ENCODE measurements at regions not wholly inside any gene's neighbourhood (a gene's known extent, or its start where the extent isn't known, plus 50 kb on each side); places are given as distances from the start of the nearest gene placed in this dataset.
"Not testable (repeated sequence)": the region's sequence is repeated elsewhere in the genome, so short reads cannot be mapped to it uniquely, and the experiment has no call there.

- DNase-seq (ENCODE audit: low spot score), result no peak
Observed at GRCh38 chr5:79924936-79925893, 65.8 kb downstream of the MTX3 start.

DNA sequence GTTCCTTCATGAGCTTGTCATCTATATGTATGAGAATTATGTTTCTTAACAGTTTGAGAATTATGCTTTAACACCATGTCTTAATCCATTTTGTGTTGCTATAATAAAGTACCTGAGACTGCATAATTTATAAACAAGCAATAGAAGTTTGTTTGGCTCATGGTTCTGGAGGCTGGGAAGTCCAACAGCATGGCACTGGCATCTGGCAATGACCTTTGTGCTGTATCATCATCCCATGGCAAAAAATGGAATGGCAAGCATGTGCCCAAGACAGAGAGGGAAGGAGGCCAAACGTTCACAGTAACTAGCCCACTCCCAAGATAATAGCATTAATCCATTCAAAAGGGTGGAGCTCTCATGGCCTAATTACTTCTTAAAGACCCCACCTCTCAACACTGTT, 67.6 kb downstream of the MTX3 start:
- no peak for DNase-seq (ENCODE audit: low spot score)

GRCh38 chr5:79922626-79923025, 68.4 kb downstream of the MTX3 start:
- no peak for DNase-seq (ENCODE audit: low spot score)

GRCh38 chr5:79907452-79907851, 83.6 kb downstream of the MTX3 start:
- not testable (repeated sequence) for DNase-seq (ENCODE audit: low spot score)

DNA sequence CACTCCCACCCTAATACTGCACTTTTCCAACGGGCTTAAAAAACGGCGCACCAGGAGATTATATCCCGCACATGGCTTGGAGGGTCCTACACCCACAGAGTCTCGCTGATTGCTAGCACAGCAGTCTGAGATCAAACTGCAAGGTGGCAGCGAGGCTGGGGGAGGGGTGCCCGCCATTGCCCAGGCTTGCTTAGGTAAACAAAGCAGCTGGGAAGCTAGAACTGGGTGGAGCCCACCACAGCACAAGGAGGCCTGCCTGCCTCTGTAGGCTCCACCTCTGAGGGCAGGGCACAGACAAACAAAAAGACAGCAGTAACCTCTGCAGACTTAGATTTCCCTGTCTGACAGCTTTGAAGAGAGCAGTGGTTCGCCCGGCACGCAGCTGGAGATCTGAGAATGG, 88.5 kb downstream of the MTX3 start:
- not testable (repeated sequence) for DNase-seq (ENCODE audit: low spot score)

- DNase-seq (ENCODE audit: low spot score), result no peak
Observed at GRCh38 chr5:79901631-79902030, 89.4 kb downstream of the MTX3 start.

- DNase-seq (ENCODE audit: low spot score), result peak; percentile 10
Observed at GRCh38 chr5:79898611-79899010, 92.5 kb downstream of the MTX3 start.

DNA sequence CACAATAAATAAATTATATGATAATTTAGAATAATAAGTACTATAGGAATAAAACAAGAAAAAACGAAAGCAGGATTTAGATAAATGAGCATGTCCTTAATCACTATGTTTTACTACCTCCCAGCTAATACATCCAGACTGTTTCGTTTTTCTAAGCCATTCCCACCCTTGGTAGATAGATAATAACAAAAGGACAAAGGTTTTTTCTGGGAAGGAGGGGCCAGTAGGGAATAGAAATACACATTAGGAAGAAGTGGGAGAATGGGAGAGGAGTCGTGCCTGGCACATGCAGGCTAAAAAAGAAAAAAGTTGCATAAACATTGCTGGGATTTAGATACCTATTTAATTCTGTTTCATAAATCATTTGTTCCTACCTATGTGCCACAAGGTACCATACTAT, 97.1 kb downstream of the MTX3 start:
- no peak for DNase-seq (ENCODE audit: low spot score)

GRCh38 chr5:79893485-79893884, 97.6 kb downstream of the MTX3 start:
- no peak for DNase-seq (ENCODE audit: low spot score)

DNA sequence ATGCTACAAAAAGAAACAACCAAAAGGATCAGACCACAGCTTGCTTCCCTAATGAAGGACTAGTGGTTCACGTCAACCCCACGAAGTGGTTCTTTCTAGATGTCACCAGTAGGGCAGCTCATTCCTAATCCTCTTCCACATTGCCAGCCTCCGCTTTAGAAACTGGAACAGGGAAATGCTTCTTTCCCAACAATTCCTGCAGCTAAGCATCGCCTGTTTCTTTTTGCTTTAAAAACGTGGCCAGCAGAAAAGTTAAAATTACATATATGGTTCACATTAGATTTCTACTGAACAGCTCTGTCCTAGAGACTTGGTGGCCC, 100.2 kb downstream of the MTX3 start:
- DNase-seq (ENCODE audit: low spot score), result no peak

DNA sequence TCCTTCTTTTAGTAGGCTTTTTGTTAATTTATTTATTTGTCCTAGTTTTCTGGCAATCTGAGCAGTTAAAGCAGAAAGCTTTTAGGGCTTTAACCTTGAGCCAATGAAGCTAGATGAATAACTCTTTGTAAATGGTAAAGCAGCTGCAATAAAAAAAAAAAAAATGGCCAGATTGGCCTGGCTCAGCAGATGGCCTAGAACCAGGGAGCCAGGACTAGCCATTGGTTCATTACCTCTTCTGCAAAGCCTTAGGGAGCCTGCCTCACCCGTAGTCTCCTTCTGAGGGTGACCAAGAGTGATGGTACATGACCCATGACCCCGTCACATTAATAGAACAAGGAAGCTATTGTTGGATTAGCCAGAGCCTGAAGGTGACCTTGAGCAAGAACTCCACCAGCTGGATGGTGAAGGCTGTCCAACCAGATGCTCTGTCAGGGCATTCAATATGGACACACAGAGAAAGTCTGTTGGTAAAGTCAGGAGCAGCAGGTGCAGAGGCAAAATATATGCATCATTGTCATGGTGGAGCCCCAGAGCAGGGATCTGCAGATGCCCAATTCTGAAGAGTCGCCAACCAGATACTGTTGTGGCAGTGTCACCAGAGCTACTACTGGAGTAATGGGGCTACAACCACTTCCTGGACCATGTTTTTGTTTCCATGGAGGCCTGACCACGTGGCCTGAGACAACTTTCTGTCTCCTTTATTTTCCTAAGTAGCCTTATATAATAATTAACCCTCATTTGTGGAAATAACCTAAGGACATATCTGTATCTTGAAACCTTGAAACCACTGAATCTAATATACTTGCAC, 100.7 kb downstream of the MTX3 start:
- no peak for DNase-seq (ENCODE audit: low spot score)

- DNase-seq (ENCODE audit: low spot score), result no peak
Observed at GRCh38 chr5:79888643-79889042, 102.4 kb downstream of the MTX3 start.

DNA sequence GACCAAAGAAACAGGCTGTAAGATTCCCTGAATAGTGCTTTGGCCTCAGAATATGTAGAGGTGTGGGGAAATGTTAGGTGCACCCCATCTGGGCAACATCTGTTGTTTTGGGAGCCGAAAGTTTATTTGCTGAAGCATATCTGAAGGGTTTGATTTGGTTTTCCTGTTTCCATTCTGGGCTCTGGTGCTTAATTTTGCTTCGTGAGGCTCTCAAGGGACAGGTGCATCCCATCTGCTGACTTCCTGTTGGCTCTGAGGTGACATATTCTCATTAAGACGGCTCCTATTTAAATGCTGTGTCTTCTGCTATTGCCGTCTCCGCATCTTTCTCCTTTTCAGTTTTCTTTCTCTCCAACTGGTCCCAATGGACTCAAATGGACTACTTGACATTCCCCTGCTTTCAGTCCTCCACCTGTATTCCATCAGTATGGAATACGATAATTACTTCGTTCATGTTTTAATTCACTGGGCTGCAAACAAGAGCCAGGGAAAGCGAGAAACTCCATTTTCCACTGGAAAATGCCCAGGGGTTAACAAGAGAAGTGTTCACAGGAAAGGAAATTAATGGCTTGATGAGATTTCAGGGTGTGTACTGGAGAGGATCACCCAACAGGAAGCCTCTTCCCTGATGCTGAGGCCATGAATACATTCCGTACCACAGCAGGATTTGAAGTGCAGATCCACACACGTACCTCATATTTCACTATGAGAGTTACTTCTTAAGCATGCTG, 104.0 kb downstream of the MTX3 start:
- no peak for DNase-seq (ENCODE audit: low spot score)

GRCh38 chr5:79886456-79886855, 104.6 kb downstream of the MTX3 start:
- DNase-seq (ENCODE audit: low spot score), result no peak

GRCh38 chr5:79879880-79880279, 111.2 kb downstream of the MTX3 start:
- not testable (repeated sequence) for DNase-seq (ENCODE audit: low spot score)

DNA sequence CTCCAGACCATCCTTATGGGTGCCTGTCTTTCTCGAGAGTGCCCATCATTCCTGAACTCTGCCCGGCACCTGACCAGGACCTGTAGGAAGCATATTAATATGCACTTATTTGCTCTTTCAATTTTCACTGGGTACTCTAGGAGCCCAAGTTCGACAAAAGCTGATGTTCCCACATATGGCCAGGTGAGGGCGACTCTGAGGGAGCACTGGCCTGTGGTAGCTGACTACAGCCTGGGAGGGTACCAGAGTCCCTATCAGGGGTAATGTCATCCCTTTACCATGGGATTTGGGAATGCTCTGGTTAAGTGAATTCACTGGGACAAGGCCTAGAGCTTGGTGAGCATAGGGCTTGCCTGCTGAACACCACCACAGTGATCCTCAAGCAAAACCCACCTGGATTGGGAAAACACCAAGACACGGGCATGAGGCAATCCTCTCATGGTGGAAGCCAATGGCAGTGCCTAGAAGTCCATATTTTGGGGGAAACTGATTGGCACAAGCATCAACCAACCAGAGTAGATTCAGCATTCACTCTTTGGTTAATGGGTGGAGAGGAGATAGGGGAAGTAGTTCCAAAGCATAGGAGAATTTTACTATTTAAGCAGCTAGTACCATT, 112.2 kb downstream of the MTX3 start:
- no peak for DNase-seq (ENCODE audit: low spot score)

DNA sequence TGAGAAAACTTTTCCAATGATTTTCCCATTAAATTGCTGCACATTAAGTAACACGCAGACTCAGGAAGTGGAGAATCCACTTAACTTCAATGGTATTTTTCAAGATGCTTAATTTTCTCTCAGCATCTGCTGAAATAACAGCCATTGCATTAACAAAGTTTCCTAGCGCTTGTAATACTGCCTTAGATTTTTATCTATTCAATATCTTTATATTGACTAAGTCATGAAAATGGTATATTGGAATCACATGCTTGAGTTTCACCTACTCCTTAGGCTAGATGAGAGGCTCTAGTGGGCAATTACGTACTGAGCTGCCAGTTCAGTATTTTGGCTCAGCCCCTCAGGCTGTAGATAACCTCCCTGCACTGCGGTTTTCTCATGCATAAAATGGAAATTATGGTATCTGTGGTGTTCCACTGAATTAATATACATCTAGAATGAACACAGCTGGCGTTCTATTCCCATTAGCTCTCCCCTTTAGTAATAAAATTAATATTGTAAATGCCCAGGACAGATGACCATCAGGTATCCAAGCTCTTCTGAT, 112.9 kb downstream of the MTX3 start:
- no peak for DNase-seq (ENCODE audit: low spot score)

- DNase-seq (ENCODE audit: low spot score), result no peak
Observed at GRCh38 chr5:79876456-79876855, 114.6 kb downstream of the MTX3 start.

DNA sequence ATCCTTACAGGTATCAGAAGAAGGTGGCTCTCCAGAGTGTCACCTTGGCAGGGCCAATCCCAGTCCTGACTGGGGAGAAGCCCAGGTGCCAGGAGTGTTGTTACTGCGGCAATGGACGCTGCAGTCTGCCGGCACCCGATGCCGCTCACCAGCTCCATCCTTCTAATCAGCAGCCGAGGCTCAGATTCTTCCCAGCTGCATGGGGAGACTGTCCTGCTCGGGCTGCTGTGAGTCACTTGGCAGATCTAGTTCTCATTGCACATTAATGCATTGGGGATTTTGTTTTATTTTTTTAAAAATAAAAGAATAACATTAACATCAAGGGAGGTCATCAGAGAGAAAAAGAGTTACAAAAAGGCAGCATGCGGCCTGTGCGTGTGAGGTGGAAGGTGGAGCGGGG, 115.8 kb downstream of the MTX3 start:
- DNase-seq (ENCODE audit: low spot score), result no peak

DNA sequence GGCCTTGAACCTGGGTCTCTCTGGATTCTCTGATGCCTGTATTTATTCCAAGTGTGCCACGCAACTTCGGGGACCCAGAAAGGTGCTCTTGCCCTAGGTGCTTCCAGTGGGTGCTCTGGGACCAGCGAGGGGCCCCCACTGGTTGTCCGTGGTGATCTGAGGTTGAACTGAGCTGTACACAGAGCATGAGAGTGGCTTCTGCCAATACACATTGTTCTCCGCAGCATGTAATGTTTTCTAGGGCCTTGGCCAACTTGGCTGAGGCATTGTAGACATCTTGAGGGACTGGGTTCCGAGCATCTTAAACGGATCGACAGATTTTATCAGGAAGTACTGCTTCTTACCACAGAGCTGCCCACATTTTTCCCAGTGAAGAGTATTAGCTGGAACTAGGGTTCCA, 117.9 kb downstream of the MTX3 start:
- DNase-seq (ENCODE audit: low spot score), result no peak

GRCh38 chr5:79872291-79872690, 118.8 kb downstream of the MTX3 start:
- DNase-seq (ENCODE audit: low spot score), result no peak
